ENCODE measurements at regions not wholly inside any gene's neighbourhood (a gene's known extent, or its start where the extent isn't known, plus 50 kb on each side); places are given as distances from the start of the nearest gene placed in this dataset.

DNA sequence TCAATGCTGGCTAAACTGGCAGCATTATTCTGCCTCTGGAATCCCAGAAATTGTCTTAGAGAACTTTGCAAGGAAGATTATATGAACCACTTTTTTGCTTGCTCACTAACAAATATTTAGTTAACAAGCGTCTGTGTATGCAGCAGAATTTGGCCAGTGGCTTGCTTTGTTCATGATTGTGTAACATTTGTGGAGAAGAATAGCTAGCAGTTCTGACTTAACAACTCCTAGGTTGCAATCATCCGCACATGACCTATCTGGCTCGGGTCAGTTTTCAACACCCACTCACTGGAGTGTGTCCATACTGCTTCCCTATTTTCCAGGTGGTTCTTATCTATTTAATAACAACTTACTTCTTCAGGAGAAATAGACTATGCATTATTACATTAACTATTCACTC lies 98.5 kb downstream of the SNX18 start:
- WGBS, 2 donors, result 31 to 53% methylated on average over 3 of the region's 3 CpGs
- no peak overlapping the region for H3K4me3 ChIP-seq (ENCODE audit: low read depth, poor library complexity, severe bottlenecking)
- intact Hi-C loops (cut with DNase I; ENCODE audit: low total_unique reads), result no loop called here
- peak; percentile 85 to 88 for DNase-seq (ENCODE audit: low spot score in 2 of 2)
- no peak for TF ChIP-seq POLR2A (IDR thresholded peaks at IDR 0.05)
- TF ChIP-seq, protein P1, sequence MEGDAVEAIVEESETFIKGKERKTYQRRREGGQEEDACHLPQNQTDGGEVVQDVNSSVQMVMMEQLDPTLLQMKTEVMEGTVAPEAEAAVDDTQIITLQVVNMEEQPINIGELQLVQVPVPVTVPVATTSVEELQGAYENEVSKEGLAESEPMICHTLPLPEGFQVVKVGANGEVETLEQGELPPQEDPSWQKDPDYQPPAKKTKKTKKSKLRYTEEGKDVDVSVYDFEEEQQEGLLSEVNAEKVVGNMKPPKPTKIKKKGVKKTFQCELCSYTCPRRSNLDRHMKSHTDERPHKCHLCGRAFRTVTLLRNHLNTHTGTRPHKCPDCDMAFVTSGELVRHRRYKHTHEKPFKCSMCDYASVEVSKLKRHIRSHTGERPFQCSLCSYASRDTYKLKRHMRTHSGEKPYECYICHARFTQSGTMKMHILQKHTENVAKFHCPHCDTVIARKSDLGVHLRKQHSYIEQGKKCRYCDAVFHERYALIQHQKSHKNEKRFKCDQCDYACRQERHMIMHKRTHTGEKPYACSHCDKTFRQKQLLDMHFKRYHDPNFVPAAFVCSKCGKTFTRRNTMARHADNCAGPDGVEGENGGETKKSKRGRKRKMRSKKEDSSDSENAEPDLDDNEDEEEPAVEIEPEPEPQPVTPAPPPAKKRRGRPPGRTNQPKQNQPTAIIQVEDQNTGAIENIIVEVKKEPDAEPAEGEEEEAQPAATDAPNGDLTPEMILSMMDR (IDR thresholded peaks at IDR 0.05), result no peak

DNA sequence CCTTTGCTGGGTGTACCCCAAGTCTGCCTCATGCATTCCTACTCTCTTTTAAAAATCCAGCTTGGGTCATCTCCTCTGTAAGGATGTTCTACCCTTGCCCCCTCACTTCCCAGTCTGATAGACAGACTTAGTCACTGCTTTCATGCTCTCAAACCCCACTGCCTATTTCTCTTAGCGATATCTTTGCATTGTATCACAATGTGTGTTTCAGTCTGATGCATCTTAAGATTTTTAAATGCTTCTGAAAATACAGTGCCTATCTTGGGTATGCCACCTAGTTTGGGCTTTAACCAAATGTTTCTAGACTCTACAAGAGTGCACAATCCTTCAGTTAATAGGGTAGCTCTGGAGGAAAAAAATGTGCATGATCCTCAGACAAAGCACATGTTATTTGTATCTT lies 97.8 kb downstream of the SNX18 start:
- intact Hi-C loops (cut with DNase I; ENCODE audit: low total_unique reads), result no loop called here
- DNase-seq (ENCODE audit: low spot score in 2 of 2), result no peak
- 91 to 100% methylated on average over 1 of the region's 1 CpG for WGBS, 2 donors
- no peak overlapping the region for H3K4me3 ChIP-seq (ENCODE audit: low read depth, poor library complexity, severe bottlenecking)
- TF ChIP-seq, protein P1 (IDR thresholded peaks at IDR 0.05), result no peak
- TF ChIP-seq POLR2A (IDR thresholded peaks at IDR 0.05), result no peak

DNA sequence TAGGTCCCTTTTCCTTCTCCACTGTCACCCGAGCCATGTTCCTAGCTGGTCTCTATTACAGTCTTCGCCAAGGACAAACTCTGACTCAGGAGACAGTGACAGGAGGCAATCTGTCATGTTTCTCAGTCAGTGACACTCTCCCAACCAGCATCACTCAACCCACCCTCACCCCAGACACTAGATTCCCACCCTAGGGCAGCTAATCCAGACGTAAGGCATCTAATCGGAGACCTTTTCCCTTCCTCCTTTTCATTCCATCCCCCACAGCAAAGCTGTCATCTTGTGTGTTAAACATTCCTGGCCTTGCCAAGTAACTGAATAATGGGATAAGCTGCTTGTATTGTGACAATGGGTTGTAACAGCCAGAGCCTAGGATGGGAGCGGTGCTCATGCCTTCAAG lies 95.2 kb downstream of the SNX18 start:
- TF ChIP-seq, protein P1 (IDR thresholded peaks at IDR 0.05), result no peak
- no peak for TF ChIP-seq POLR2A (IDR thresholded peaks at IDR 0.05)
- intact Hi-C loops (cut with DNase I; ENCODE audit: low total_unique reads), result no loop called here
- H3K4me3 ChIP-seq (ENCODE audit: low read depth, poor library complexity, severe bottlenecking), result no peak overlapping the region
- no peak for DNase-seq (ENCODE audit: low spot score in 2 of 2)
- WGBS, 2 donors, result 82 to 87% methylated on average over 5 of the region's 5 CpGs

DNA sequence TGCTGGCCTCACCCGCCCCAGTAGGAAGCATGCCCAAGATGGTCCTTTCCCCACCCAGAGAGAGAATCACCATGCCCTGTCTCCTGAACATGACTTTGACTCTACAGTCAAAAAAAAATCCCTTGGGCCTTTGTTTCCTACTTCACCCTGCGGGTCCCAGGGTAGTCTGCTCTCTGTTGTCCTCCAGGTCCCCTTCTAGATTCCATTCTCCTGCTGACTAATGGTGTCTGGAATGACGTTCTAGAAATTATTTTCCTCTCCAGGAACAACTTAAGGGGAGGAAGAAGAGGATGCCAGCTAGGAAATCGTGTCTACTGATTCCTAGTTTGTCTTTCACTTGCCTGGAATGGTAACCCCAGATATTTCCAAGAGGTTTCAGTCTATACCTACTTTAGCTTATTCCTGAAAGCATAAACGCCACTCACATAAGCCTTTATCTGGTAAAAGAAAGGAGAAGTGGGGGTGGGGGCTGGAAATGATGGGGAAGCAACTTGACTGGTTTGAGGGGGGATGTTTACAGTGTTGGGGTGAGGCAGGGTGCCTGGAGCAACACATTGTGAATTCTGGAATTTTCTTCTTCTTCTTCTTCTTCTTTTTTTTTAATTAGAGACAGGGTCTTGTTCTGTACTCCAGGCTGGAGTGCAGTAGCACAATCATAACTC lies 93.9 kb downstream of the SNX18 start:
- H3K4me3 ChIP-seq (ENCODE audit: low read depth, poor library complexity, severe bottlenecking), result no peak overlapping the region
- no peak for TF ChIP-seq POLR2A (IDR thresholded peaks at IDR 0.05)
- TF ChIP-seq, protein P1 (IDR thresholded peaks at IDR 0.05), result no peak
- intact Hi-C loops (cut with DNase I; ENCODE audit: low total_unique reads), result no loop called here
- WGBS, 2 donors, result 44 to 61% methylated on average over 5 of the region's 5 CpGs
- DNase-seq (ENCODE audit: low spot score in 2 of 2), result no peak

DNA sequence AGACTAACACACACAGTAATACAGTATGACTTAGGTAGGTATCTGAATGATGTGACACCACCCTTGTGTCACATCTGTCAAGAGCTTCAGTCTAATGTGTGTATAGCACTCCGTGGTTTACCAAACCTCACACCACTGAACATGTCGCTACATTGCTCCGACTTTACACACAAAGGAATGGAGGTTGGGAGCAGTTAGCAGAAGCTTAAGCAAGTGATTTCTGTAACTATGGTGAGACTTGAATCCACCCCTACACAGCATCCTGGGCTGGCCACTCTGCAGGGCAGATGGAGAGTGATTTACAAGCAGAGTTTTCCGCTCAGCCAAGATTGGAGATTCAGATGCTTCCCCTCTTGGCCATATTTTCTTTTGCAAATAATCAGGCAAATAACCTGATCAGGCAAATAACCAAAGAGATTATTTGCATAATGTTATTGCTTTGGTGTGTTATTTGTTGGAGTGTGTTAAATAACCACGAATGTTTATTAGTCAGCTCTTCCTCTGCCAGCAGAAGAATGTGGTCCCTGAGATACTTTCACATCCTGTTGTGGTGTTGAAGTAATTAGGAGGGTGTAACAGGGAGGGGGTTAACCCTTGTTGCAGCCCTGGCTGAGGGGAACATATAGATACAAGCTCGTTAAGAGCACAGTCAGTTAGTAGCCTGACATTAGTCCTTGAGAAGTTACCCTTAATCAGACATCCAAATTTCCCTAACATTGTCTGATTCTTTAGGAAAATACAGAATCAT lies 92.8 kb downstream of the SNX18 start:
- TF ChIP-seq, protein P1 (IDR thresholded peaks at IDR 0.05), result no peak
- no peak for TF ChIP-seq POLR2A (IDR thresholded peaks at IDR 0.05)
- intact Hi-C loops (cut with DNase I; ENCODE audit: low total_unique reads), result no loop called here
- DNase-seq (ENCODE audit: low spot score in 2 of 2), result no peak
- WGBS, 2 donors, result 39 to 48% methylated on average over 6 of the region's 6 CpGs
- H3K4me3 ChIP-seq (ENCODE audit: low read depth, poor library complexity, severe bottlenecking), result no peak overlapping the region

Data from lower leg skin (tissue), 4 donors.